Suprapubic skin (tissue), 4 donors: ENCODE measurements at regions not wholly inside any gene's neighbourhood (a gene's known extent, or its start where the extent isn't known, plus 50 kb on each side); places are given as distances from the start of the nearest gene placed in this dataset.
"Not testable (repeated sequence)": the region's sequence is repeated elsewhere in the genome, so short reads cannot be mapped to it uniquely, and the experiment has no call there.

Source experiments
- EP300 ChIP-seq: sonication (generic); formaldehyde crosslinking; IDR thresholded peaks from one replicate; pipeline ENCODE4 v1.6.1; 2017; ENCODE audit warnings: antibody characterized with exemption
- POLR2AphosphoS5 ChIP-seq, 3 donors: sonication (generic); formaldehyde crosslinking; IDR thresholded peaks; one replicate each; pipeline ENCODE4 v1.6.1; 2017; ENCODE audit warnings: antibody characterized with exemption in 3 of 3
- TF ChIP-seq, protein P1 (sequence below), 2 donors: fragments of 200-600 bp in 1 of 2; fragments of 450-650 bp in 1 of 2; sonication (generic) in 1 of 2; IDR thresholded peaks; one replicate each; pipeline ENCODE4 v1.5.1; 2016 to 2019; ENCODE audit warnings: antibody characterized with exemption in 2 of 2, mild to moderate bottlenecking in 1 of 2, moderate library complexity in 1 of 2

DNA sequence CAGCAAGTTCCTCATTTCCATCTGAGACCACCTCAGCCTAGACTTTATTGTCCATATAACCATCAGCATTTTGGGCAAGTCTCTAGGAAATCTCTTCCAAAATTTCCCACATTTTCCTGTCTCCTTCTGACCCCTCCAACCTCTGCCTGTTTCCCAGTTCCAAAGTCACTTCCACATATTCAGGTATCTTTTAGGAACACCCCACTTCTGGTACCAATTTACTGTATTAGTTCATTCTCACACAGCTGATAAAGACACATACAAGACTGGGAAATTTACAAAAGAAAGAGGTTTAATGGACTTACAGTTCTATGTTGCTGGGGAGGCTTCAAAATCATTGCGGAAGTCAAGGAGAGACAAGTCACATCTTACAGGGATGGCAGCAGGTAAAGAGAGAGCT is 103.6 kb downstream of the ART5 start:
- TF ChIP-seq POLR2AphosphoS5 (IDR thresholded peaks at IDR 0.05); EP300: not testable (repeated sequence)
- TF ChIP-seq, protein P1, sequence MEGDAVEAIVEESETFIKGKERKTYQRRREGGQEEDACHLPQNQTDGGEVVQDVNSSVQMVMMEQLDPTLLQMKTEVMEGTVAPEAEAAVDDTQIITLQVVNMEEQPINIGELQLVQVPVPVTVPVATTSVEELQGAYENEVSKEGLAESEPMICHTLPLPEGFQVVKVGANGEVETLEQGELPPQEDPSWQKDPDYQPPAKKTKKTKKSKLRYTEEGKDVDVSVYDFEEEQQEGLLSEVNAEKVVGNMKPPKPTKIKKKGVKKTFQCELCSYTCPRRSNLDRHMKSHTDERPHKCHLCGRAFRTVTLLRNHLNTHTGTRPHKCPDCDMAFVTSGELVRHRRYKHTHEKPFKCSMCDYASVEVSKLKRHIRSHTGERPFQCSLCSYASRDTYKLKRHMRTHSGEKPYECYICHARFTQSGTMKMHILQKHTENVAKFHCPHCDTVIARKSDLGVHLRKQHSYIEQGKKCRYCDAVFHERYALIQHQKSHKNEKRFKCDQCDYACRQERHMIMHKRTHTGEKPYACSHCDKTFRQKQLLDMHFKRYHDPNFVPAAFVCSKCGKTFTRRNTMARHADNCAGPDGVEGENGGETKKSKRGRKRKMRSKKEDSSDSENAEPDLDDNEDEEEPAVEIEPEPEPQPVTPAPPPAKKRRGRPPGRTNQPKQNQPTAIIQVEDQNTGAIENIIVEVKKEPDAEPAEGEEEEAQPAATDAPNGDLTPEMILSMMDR (IDR thresholded peaks at IDR 0.05), result not testable (repeated sequence)
